Mesodermal cell (in vitro differentiated cells): ENCODE measurements at regions not wholly inside any gene's neighbourhood (a gene's known extent, or its start where the extent isn't known, plus 50 kb on each side); places are given as distances from the start of the nearest gene placed in this dataset.

Experiments
- H3K27ac ChIP-seq: 2 replicates; pipeline ENCODE4 v1.7.0; 2013; ENCODE audit warnings: mild to moderate bottlenecking, low read depth, low read length, moderate library complexity; ENCODE audit not compliant: severe bottlenecking
- H3K36me3 ChIP-seq: 2 replicates; pipeline ENCODE4 v1.7.1; 2013; ENCODE audit warnings: mild to moderate bottlenecking, low read length, moderate library complexity; ENCODE audit not compliant: control insufficient read depth, insufficient read depth
- H3K4me1 ChIP-seq: one replicate; pipeline ENCODE4 v1.7.1; 2013; ENCODE audit warnings: mild to moderate bottlenecking, low read length; ENCODE audit not compliant: insufficient read depth, control insufficient read depth, poor library complexity, severe bottlenecking
- H3K4me3 ChIP-seq: 2 replicates; pipeline ENCODE4 v1.7.0; 2013; ENCODE audit warnings: low read length, control low read depth, mild to moderate bottlenecking; ENCODE audit not compliant: insufficient read depth, poor library complexity, severe bottlenecking; ENCODE audit errors: extremely low read depth
- H3K9me3 ChIP-seq: 2 replicates; pipeline ENCODE4 v1.7.1; 2013; ENCODE audit warnings: mild to moderate bottlenecking, low read length, moderate library complexity; ENCODE audit not compliant: control insufficient read depth
- WGBS, 2 experiments: methylation state at CpG; one replicate each; pipeline ENCODE4 v1.1.5; 2013; ENCODE audit warnings: missing lambda C conversion rate in 2 of 2; ENCODE audit not compliant: insufficient coverage in 2 of 2; 5-methylcytosine and 5-hydroxymethylcytosine counted together

- Histone ChIP-seq H3K4me1 (no peaks in the 10 kb centered on the region), H3K36me3 (no peaks in the 10 kb centered on the region), H3K27ac (no peak overlapping the region), H3K9me3 (no peaks in the 10 kb centered on the region), H3K4me3 (no peak overlapping the region)
- WGBS, 2 experiments: 100% methylated on average over 1 of the region's 1 CpG; no CpG with 5 or more reads in 1 of the 2 experiments
Observed at GRCh38 chr12:58567189-58567588, 353.1 kb downstream of the LRIG3 start.

- Histone ChIP-seq H3K4me3 (no peak overlapping the region), H3K36me3 (no peaks in the 10 kb centered on the region), H3K9me3 (no peaks in the 10 kb centered on the region), H3K4me1 (no peaks in the 10 kb centered on the region), H3K27ac (no peak overlapping the region)
- no CpG with 5 or more reads among the region's 1 CpG for WGBS, 2 experiments
Observed at GRCh38 chr12:58570411-58570810, 349.9 kb downstream of the LRIG3 start.

GRCh38 chr12:58575256-58575655 is 345.0 kb downstream of the LRIG3 start:
- Histone ChIP-seq H3K9me3 (no peaks in the 10 kb centered on the region), H3K36me3 (no peaks in the 10 kb centered on the region), H3K4me1 (no peaks in the 10 kb centered on the region), H3K4me3 (no peak overlapping the region), H3K27ac (no peak overlapping the region)
- WGBS, 2 experiments: 89 to 92% methylated on average over 3 to 5 of the region's 5 CpGs

GRCh38 chr12:58576081-58576480 is 344.2 kb downstream of the LRIG3 start:
- Histone ChIP-seq H3K27ac (no peak overlapping the region), H3K9me3 (no peaks in the 10 kb centered on the region), H3K4me3 (no peak overlapping the region), H3K36me3 (no peaks in the 10 kb centered on the region), H3K4me1 (no peaks in the 10 kb centered on the region)
- WGBS, 2 experiments: 97 to 100% methylated on average over 1 to 4 of the region's 5 CpGs

- H3K4me3 ChIP-seq: no peak overlapping the region
- H3K27ac ChIP-seq: no peak overlapping the region
- 60 to 90% methylated on average over 1 to 3 of the region's 5 CpGs for WGBS, 2 experiments
- H3K4me1 ChIP-seq: no peaks in the 10 kb centered on the region
- H3K36me3 ChIP-seq: no peaks in the 10 kb centered on the region
- H3K9me3 ChIP-seq: no peaks in the 10 kb centered on the region
Observed at GRCh38 chr12:58576916-58577315, 343.4 kb downstream of the LRIG3 start.

GRCh38 chr12:58580095-58580494 is 340.2 kb downstream of the LRIG3 start:
- WGBS, 2 experiments: 71 to 83% methylated on average over 1 of the region's 3 CpGs
- no peak overlapping the region for H3K4me3 ChIP-seq
- no peaks in the 10 kb centered on the region for H3K36me3 ChIP-seq
- no peak overlapping the region for H3K27ac ChIP-seq
- no peaks in the 10 kb centered on the region for H3K4me1 ChIP-seq
- H3K9me3 ChIP-seq: no peaks in the 10 kb centered on the region

- H3K36me3 ChIP-seq: no peaks in the 10 kb centered on the region
- H3K9me3 ChIP-seq: no peaks in the 10 kb centered on the region
- H3K4me3 ChIP-seq: no peak overlapping the region
- no peaks in the 10 kb centered on the region for H3K4me1 ChIP-seq
- WGBS, 2 experiments: 77 to 90% methylated on average over 2 of the region's 2 CpGs
- H3K27ac ChIP-seq: no peak overlapping the region
Observed at GRCh38 chr12:58583529-58583928, 336.8 kb downstream of the LRIG3 start.

- no peak overlapping the region for H3K4me3 ChIP-seq
- H3K27ac ChIP-seq: no peak overlapping the region
- H3K36me3 ChIP-seq: no peaks in the 10 kb centered on the region
- H3K9me3 ChIP-seq: no peaks in the 10 kb centered on the region
- 100% methylated on average over 1 of the region's 1 CpG; no CpG with 5 or more reads in 1 of the 2 experiments for WGBS, 2 experiments
- H3K4me1 ChIP-seq: no peaks in the 10 kb centered on the region
Observed at GRCh38 chr12:58583940-58584339, 336.4 kb downstream of the LRIG3 start.

- 100% methylated on average over 2 of the region's 2 CpGs; no CpG with 5 or more reads in 1 of the 2 experiments for WGBS, 2 experiments
Observed at GRCh38 chr12:58584880-58585279, 335.4 kb downstream of the LRIG3 start.

GRCh38 chr12:58586762-58587161 is 333.5 kb downstream of the LRIG3 start:
- no peaks in the 10 kb centered on the region for H3K9me3 ChIP-seq
- H3K36me3 ChIP-seq: no peaks in the 10 kb centered on the region
- H3K4me3 ChIP-seq: no peak overlapping the region
- H3K27ac ChIP-seq: no peak overlapping the region
- H3K4me1 ChIP-seq: no peaks in the 10 kb centered on the region
- WGBS, 2 experiments: 82 to 100% methylated on average over 1 of the region's 3 CpGs

More at GRCh38 chr12:58584880-58585279, 335.4 kb downstream of the LRIG3 start:
- no peak overlapping the region for H3K4me3 ChIP-seq
- H3K9me3 ChIP-seq: no peaks in the 10 kb centered on the region
- H3K4me1 ChIP-seq: no peaks in the 10 kb centered on the region
- H3K36me3 ChIP-seq: no peaks in the 10 kb centered on the region
- no peak overlapping the region for H3K27ac ChIP-seq

- WGBS, 2 experiments: 71 to 90% methylated on average over 2 of the region's 3 CpGs
- Histone ChIP-seq H3K9me3 (no peaks in the 10 kb centered on the region), H3K27ac (no peak overlapping the region), H3K36me3 (no peaks in the 10 kb centered on the region), H3K4me1 (no peaks in the 10 kb centered on the region), H3K4me3 (no peak overlapping the region)
Observed at GRCh38 chr12:58588770-58589169, 331.5 kb downstream of the LRIG3 start.
